AG04449 (cell line): ENCODE measurements at regions not wholly inside any gene's neighbourhood (a gene's known extent, or its start where the extent isn't known, plus 50 kb on each side); places are given as distances from the start of the nearest gene placed in this dataset.

ENCODE experiments used
- CTCF ChIA-PET: fragments of 350-600 bp; formaldehyde crosslinking; extraction: SDS; loops from one replicate; lab custom pipeline; 2021; ENCODE audit warnings: antibody characterized with exemption; lab: Yijun Ruan, JAX
- POLR2A ChIA-PET: fragments of 400-600, 350-600 bp; formaldehyde crosslinking; extraction: SDS; loops from one replicate; lab custom pipeline; 2020; ENCODE audit warnings: antibody characterized with exemption, inconsistent platforms; lab: Yijun Ruan, JAX
- DNase-seq: peaks from one replicate; pipeline ENCODE4 v3.0.0-alpha.2; 2010; ENCODE audit warnings: low read depth, low spot score
- H3K4me3 ChIP-seq: 2 replicates; pipeline ENCODE4 v1.5.1; 2011; ENCODE audit warnings: low read depth, mild to moderate bottlenecking, control low read depth, low read length
- TF ChIP-seq, protein P1 (sequence below): IDR thresholded peaks from one replicate; pipeline ENCODE4 v1.5.1; 2011; ENCODE audit warnings: mild to moderate bottlenecking, moderate library complexity, low read length, control low read depth, inconsistent platforms; ENCODE audit not compliant: insufficient read depth; ENCODE audit errors: missing control alignments

DNA sequence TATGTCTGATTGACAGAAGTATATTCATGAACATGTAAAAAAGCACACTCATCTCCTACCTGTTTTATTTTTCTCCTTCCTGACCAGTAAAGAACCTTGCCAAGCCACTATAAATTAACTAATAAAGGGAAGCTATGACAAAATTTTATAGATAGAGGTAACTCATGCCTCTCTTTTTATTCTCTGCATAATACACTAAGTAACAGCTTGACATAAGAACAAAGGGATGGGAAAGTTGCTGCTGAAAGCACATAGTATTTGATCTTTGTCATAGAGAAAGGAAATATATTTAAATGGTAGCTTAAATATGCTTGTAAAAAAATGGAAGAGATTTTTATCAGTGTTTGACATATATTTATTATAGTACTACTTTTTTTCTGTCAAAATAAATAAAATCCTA is 1065.7 kb upstream of the CDH9 start:
- ChIA-PET POLR2A (no interaction called here), CTCF (no interaction called here)
- H3K4me3 ChIP-seq: no peak overlapping the region
- TF ChIP-seq, protein P1, sequence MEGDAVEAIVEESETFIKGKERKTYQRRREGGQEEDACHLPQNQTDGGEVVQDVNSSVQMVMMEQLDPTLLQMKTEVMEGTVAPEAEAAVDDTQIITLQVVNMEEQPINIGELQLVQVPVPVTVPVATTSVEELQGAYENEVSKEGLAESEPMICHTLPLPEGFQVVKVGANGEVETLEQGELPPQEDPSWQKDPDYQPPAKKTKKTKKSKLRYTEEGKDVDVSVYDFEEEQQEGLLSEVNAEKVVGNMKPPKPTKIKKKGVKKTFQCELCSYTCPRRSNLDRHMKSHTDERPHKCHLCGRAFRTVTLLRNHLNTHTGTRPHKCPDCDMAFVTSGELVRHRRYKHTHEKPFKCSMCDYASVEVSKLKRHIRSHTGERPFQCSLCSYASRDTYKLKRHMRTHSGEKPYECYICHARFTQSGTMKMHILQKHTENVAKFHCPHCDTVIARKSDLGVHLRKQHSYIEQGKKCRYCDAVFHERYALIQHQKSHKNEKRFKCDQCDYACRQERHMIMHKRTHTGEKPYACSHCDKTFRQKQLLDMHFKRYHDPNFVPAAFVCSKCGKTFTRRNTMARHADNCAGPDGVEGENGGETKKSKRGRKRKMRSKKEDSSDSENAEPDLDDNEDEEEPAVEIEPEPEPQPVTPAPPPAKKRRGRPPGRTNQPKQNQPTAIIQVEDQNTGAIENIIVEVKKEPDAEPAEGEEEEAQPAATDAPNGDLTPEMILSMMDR: no peak
- no peak for DNase-seq

DNA sequence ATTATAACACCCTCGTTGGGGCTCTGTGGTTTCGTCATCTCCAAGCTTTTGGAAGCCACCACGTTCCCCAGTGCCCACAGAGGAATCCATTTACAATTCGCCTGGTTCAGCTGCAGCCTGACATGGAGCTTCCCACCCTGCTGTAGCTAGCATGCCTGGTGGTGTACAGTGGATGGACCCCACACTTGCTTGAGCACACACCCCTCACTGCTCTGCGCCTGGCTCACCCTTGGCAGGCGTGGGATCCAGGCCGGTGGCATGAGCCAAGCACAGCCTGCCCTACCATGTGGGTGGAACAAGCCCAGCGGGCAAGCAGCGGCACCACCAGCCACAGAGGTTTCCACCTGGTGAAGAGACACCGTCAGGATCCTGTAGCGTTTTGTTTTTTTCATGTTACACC is 1045.7 kb upstream of the CDH9 start:
- POLR2A ChIA-PET: no interaction called here
- H3K4me3 ChIP-seq: no peak overlapping the region
- CTCF ChIA-PET: no interaction called here
- TF ChIP-seq, protein P1: no peak
- no peak for DNase-seq

DNA sequence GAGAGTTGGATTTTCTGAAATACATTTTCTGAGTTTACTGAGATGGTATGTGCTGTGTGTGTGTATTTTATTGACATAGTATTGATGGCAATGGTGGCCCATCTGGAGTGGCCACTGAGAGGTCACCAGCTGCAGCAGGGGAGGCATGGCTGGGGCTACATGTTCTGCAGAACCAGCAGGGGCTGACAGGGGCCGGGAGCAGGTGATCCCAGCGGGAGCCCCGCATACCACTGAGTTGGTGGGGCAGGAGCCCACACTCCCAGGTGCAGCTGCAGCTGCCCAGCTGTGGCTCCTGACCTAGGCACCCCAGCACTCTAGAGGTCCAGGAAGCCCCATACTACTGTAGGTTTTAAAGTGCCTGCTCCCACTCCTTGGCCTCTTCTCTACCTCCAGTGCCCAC is 1044.2 kb upstream of the CDH9 start:
- TF ChIP-seq, protein P1: no peak
- DNase-seq: no peak
- ChIA-PET POLR2A (no interaction called here), CTCF (no interaction called here)
- no peak overlapping the region for H3K4me3 ChIP-seq

DNA sequence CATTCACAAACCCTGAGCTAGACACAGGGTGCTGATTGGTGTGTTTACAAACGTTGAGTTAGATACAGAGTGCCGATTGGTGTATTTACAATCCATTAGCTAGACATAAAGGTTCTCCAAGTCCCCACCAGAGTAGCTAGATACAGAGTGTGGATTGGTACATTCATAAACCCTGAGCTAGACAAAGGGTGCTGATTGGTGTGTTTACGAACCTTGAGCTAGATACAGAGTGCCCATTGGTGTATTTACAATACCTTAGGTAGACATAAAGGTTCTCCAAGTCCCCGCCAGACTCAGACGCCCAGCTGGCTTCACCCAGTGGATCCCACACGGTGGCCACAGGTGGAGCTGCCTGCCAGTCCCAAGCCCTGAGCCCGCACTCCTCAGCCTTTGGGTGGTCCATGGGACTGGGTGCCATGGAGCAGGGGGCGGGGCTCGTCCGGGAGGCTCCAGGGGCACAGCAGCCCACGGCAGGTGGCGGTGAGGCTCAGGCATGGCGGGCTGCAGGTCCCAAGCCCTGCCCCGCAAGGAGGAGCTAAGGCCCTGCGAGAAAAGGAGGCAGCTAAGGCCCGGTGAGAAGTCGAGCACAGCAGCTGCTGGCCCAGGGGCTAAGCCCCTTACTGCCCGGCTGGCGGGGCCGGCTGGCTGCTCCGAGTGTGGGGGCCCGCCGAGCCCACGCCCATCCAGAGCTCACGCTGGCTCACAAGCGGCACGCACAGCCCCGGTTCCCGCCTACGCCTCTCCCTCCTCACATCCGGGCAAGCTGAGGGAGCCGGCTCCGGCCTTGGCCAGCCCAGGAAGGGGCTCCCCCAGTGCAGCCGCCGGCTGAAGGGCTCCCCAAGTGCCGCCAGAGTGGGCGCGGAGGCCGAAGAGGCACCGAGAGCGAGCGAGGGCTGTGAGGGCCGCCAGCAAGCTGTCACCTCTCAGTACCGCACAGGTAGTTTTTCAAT is 1039.2 kb upstream of the CDH9 start:
- H3K4me3 ChIP-seq: no peak overlapping the region
- DNase-seq: no peak
- TF ChIP-seq, protein P1: no peak
- ChIA-PET POLR2A (no interaction called here), CTCF (no interaction called here)

DNA sequence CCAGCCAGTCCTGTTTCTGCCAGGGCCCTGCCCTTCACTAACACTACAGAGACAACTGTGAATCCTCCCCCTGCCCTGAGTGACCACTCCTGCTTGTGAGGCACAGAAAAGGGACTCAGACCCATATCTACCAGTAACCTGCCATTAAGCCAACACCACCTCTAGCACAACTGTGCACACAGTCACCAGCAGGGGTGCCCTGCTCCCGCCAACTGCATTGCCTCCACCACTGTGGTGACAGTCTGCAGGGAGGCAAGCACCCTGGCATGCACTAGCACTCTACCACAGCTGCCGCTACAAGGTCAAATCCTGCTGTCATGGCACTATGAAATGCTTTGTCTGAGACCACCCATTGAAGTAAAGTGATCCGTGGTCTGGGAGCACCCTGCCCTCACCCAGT is 1028.5 kb upstream of the CDH9 start:
- DNase-seq: no peak
- no peak overlapping the region for H3K4me3 ChIP-seq
- TF ChIP-seq, protein P1: no peak
- ChIA-PET POLR2A (no interaction called here), CTCF (no interaction called here)

DNA sequence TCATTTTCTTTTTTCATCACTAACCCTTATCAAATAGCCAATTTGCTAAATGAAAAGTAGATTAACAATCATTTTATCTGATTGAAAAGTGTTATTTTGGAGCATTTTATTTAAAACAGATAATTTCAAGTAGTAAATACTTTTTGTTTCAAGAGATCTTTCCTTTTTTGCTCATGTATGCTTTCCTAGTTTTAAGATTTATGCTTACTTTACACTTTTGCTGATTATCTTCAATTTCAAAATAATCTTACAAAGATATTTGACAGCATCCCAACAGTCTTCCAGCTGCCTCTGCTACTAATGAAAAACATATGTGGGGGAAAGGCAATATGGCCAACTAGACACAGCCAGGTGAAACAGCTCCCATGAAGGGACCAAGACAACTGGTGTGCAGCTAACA is 1027.3 kb upstream of the CDH9 start:
- DNase-seq: no peak
- CTCF ChIA-PET: no interaction called here
- POLR2A ChIA-PET: no interaction called here
- TF ChIP-seq, protein P1: no peak
- H3K4me3 ChIP-seq: no peak overlapping the region
